Vagina (tissue), 2 donors: ENCODE measurements at regions not wholly inside any gene's neighbourhood (a gene's known extent, or its start where the extent isn't known, plus 50 kb on each side); places are given as distances from the start of the nearest gene placed in this dataset.

ENCODE experiments used
- CTCF ChIP-seq, 3 experiments: fragments of 450-650 bp in 2 of 3; fragments of 200-600 bp in 1 of 3; sonication (generic) in 1 of 3; IDR thresholded peaks; one replicate each; pipeline ENCODE4 v1.5.1; 2017 to 2019; ENCODE audit warnings: antibody characterized with exemption in 3 of 3, mild to moderate bottlenecking in 2 of 3, moderate library complexity in 2 of 3
- POLR2A ChIP-seq, 2 donors: fragments of 450-650 bp; IDR thresholded peaks; one replicate each; pipeline ENCODE4 v1.6.1; 2017; ENCODE audit warnings: antibody characterized with exemption in 2 of 2, mild to moderate bottlenecking in 2 of 2, moderate library complexity in 2 of 2
- POLR2AphosphoS5 ChIP-seq, 2 donors: sonication (generic); formaldehyde crosslinking; IDR thresholded peaks; one replicate each; pipeline ENCODE4 v1.9.0; 2017; ENCODE audit warnings: antibody characterized with exemption in 2 of 2, mild to moderate bottlenecking in 2 of 2, low read depth in 1 of 2; ENCODE audit not compliant: insufficient read depth in 1 of 2

GRCh38 chr10:65197935-65198334 is 1676.7 kb downstream of the REEP3 start:
- no peak for TF ChIP-seq CTCF (IDR thresholded peaks at IDR 0.05)
- TF ChIP-seq POLR2A (IDR thresholded peaks at IDR 0.05), result no peak
- no peak for TF ChIP-seq POLR2AphosphoS5 (IDR thresholded peaks at IDR 0.05; ENCODE audit: insufficient read depth in 1 of 2, low read depth in 1 of 2)
